H1 (cell line): ENCODE measurements at regions not wholly inside any gene's neighbourhood (a gene's known extent, or its start where the extent isn't known, plus 50 kb on each side); places are given as distances from the start of the nearest gene placed in this dataset.

Experiments used
- CTCF ChIA-PET: fragments of 300-600 bp; sonication (Branson Sonifier 250); formaldehyde crosslinking; loops from one replicate; lab custom pipeline; 2021; ENCODE audit not compliant: partially characterized antibody; lab: Charles Lee
- POLR2A ChIA-PET: fragments of 300-600 bp; sonication (Branson Sonifier 250); formaldehyde crosslinking; loops from one replicate; lab custom pipeline; 2021; ENCODE audit warnings: inconsistent platforms; ENCODE audit not compliant: partially characterized antibody; lab: Charles Lee
- DNase-seq, 2 experiments: peaks; one replicate each; pipeline versions ENCODE4 v3.0.0 to v3.0.0-alpha.2; 2010 to 2022; ENCODE audit warnings: low spot score in 2 of 2, low read depth in 1 of 2, mixed read lengths in 1 of 2
- FAIRE-seq: peaks from 2 replicates; lab custom pipeline; 2011; peaks lifted over from hg19 to GRCh38; lab: Jason Lieb, UNC
- H2AFZ ChIP-seq: 2 replicates; pipeline ENCODE4 v1.8.1; 2012; ENCODE audit warnings: low read length, inconsistent platforms
- H2AK5ac ChIP-seq: 2 replicates; pipeline ENCODE4 v1.6.1; 2013; ENCODE audit warnings: low read depth, low read length
- H2BK120ac ChIP-seq: replicated peaks from 2 replicates; pipeline ENCODE3; 2013; ENCODE audit warnings: low read depth, low read length, inconsistent platforms
- H2BK12ac ChIP-seq: 2 replicates; pipeline ENCODE4 v1.6.1; 2013; ENCODE audit warnings: low read depth, low read length
- H2BK15ac ChIP-seq: 2 replicates; pipeline ENCODE4 v1.6.1; 2013; ENCODE audit warnings: low read length
- H2BK20ac ChIP-seq: 2 replicates; pipeline ENCODE4 v1.6.1; 2013; ENCODE audit warnings: low read length
- H2BK5ac ChIP-seq: 2 replicates; pipeline ENCODE4 v1.6.1; 2013; ENCODE audit warnings: low read depth, low read length
- H3K14ac ChIP-seq: 2 replicates; pipeline ENCODE4 v1.6.1; 2013; ENCODE audit warnings: inconsistent platforms; ENCODE audit not compliant: insufficient read length
- H3K18ac ChIP-seq: 2 replicates; pipeline ENCODE4 v1.6.1; 2013; ENCODE audit warnings: low read length; ENCODE audit errors: extremely low read depth
- H3K23ac ChIP-seq: 2 replicates; pipeline ENCODE4 v1.6.1; 2013; ENCODE audit warnings: inconsistent platforms; ENCODE audit not compliant: insufficient read length
- H3K23me2 ChIP-seq: 2 replicates; pipeline ENCODE4 v1.6.1; 2013; ENCODE audit warnings: low read depth, low read length
- H3K27ac ChIP-seq: 2 replicates; pipeline ENCODE4 v1.6.1; 2011; ENCODE audit warnings: low read depth, low read length, inconsistent platforms
- H3K27me3 ChIP-seq, 4 experiments: replicated peaks in 1 of 4; 1 replicate in 1 of 4; 2 replicates in 3 of 4; pipeline versions ENCODE4 v1.6.1 to v1.8.1; 2011 to 2013; ENCODE audit warnings: low read length in 3 of 4, mild to moderate bottlenecking in 3 of 4, inconsistent platforms in 2 of 4, mixed read lengths in 2 of 4, moderate library complexity in 1 of 4; ENCODE audit not compliant: control insufficient read depth in 3 of 4, insufficient read depth in 3 of 4; ENCODE audit errors: extremely low read depth in 1 of 4
- H3K36me3 ChIP-seq, 4 experiments: 2 replicates each; pipeline versions ENCODE4 v1.6.1 to v1.8.1; 2011 to 2013; ENCODE audit warnings: mild to moderate bottlenecking in 4 of 4, low read length in 3 of 4, moderate library complexity in 2 of 4, control low read depth in 1 of 4, inconsistent platforms in 1 of 4; ENCODE audit not compliant: insufficient read depth in 4 of 4, control insufficient read depth in 2 of 4
- H3K4ac ChIP-seq: replicated peaks from 2 replicates; pipeline ENCODE3; 2013; ENCODE audit warnings: low read length, low read depth, mixed read lengths, inconsistent platforms; ENCODE audit not compliant: insufficient read length
- H3K4me1 ChIP-seq, 4 experiments: replicated peaks in 1 of 4; 1 replicate in 1 of 4; 2 replicates in 3 of 4; pipeline versions ENCODE4 v1.6.1 to v1.8.1; 2011 to 2013; ENCODE audit warnings: low read length in 3 of 4, inconsistent platforms in 2 of 4, mixed read lengths in 1 of 4; ENCODE audit not compliant: insufficient read depth in 4 of 4, control insufficient read depth in 3 of 4
- H3K4me2 ChIP-seq, 2 experiments: 2 replicates each; pipeline versions ENCODE4 v1.6.1 to v1.8.1; 2011 to 2013; ENCODE audit warnings: low read depth in 2 of 2, low read length in 2 of 2, control low read depth in 1 of 2, inconsistent platforms in 1 of 2, mild to moderate bottlenecking in 1 of 2; ENCODE audit not compliant: insufficient read depth in 1 of 2
- H3K4me3 ChIP-seq, 4 experiments: fragments of 200-600, 300-600 bp in 1 of 4; sonication (generic), shearing (Covaris generic), sonication (Bioruptor Twin) in 1 of 4; 2 replicates each; pipeline versions ENCODE4 v1.5.1 to v1.8.1; 2011 to 2016; ENCODE audit warnings: low read length in 4 of 4, low read depth in 3 of 4, control low read depth in 2 of 4, inconsistent platforms in 2 of 4, mild to moderate bottlenecking in 2 of 4, mixed read lengths in 1 of 4, moderate library complexity in 1 of 4; ENCODE audit not compliant: insufficient read depth in 2 of 4; ENCODE audit errors: extremely low read depth in 1 of 4
- H3K56ac ChIP-seq: replicated peaks from 2 replicates; pipeline ENCODE3; 2013; ENCODE audit warnings: low read depth, mild to moderate bottlenecking, mixed read lengths, low read length, inconsistent platforms; ENCODE audit not compliant: insufficient read length
- H3K79me1 ChIP-seq: 2 replicates; pipeline ENCODE4 v1.6.1; 2013; ENCODE audit warnings: low read depth, low read length, control low read depth
- H3K79me2 ChIP-seq, 2 experiments: 2 replicates each; pipeline versions ENCODE4 v1.6.1 to v1.8.1; 2012 to 2013; ENCODE audit warnings: low read length in 2 of 2, mild to moderate bottlenecking in 2 of 2, inconsistent platforms in 1 of 2; ENCODE audit not compliant: insufficient read depth in 2 of 2, control insufficient read depth in 1 of 2
- H3K9ac ChIP-seq, 4 experiments: replicated peaks in 1 of 4; 1 replicate in 1 of 4; 2 replicates in 3 of 4; pipeline versions ENCODE4 v1.6.1 to v1.8.1; 2011 to 2013; ENCODE audit warnings: low read depth in 3 of 4, low read length in 3 of 4, control low read depth in 2 of 4, mild to moderate bottlenecking in 2 of 4, moderate library complexity in 2 of 4, inconsistent platforms in 1 of 4; ENCODE audit errors: extremely low read depth in 1 of 4
- H3K9me3 ChIP-seq, 2 experiments: 2 replicates each; pipeline versions ENCODE4 v1.6.1 to v1.8.1; 2012 to 2013; ENCODE audit warnings: mild to moderate bottlenecking in 2 of 2, moderate library complexity in 2 of 2, control low read depth in 1 of 2, inconsistent platforms in 1 of 2, low read depth in 1 of 2, low read length in 1 of 2, mixed read lengths in 1 of 2; ENCODE audit not compliant: insufficient read depth in 2 of 2
- H4K20me1 ChIP-seq, 2 experiments: replicated peaks in 1 of 2; 2 replicates each; pipeline versions ENCODE3 to v1.8.1; 2011 to 2013; ENCODE audit warnings: inconsistent platforms in 2 of 2, low read length in 2 of 2, mild to moderate bottlenecking in 1 of 2; ENCODE audit not compliant: insufficient read depth in 2 of 2, control insufficient read depth in 1 of 2
- H4K5ac ChIP-seq: 2 replicates; pipeline ENCODE4 v1.6.1; 2013; ENCODE audit warnings: low read length, low read depth, mixed read lengths, inconsistent platforms; ENCODE audit not compliant: insufficient read length
- H4K8ac ChIP-seq: 2 replicates; pipeline ENCODE4 v1.8.0; 2013; ENCODE audit warnings: mild to moderate bottlenecking, moderate library complexity, low read length, inconsistent platforms; ENCODE audit not compliant: insufficient read depth; ENCODE audit errors: extremely low read depth
- H4K91ac ChIP-seq: replicated peaks from 2 replicates; pipeline ENCODE3; 2013; ENCODE audit warnings: low read length, mixed read lengths, inconsistent platforms; ENCODE audit not compliant: insufficient read length
- CEBPB ChIP-seq: IDR thresholded peaks from 2 replicates; pipeline ENCODE4 v1.6.1; 2012; ENCODE audit warnings: low read depth, low read length
- CHD1 ChIP-seq: IDR thresholded peaks from 2 replicates; pipeline ENCODE4 v1.6.1; 2012; ENCODE audit warnings: low read depth, low read length, improper control_type of control experiment
- GTF2F1 ChIP-seq: IDR thresholded peaks from 2 replicates; pipeline ENCODE4 v1.6.1; 2012; ENCODE audit warnings: low read depth, low read length, improper control_type of control experiment, borderline replicate concordance
- HDAC2 ChIP-seq, 2 experiments: fragments of 300-600 bp in 1 of 2; sonication (generic) in 1 of 2; IDR thresholded peaks; 2 replicates each; pipeline ENCODE4 v1.6.1; 2011 to 2012; ENCODE audit warnings: low read depth in 2 of 2, low read length in 2 of 2, mild to moderate bottlenecking in 2 of 2, moderate library complexity in 2 of 2, borderline replicate concordance in 1 of 2, inconsistent platforms in 1 of 2
- RBBP5 ChIP-seq: IDR thresholded peaks from 2 replicates; pipeline ENCODE4 v1.7.1; 2012; ENCODE audit warnings: low read depth, mild to moderate bottlenecking, inconsistent platforms, low read length, moderate library complexity, borderline replicate concordance
- SIX5 ChIP-seq: IDR thresholded peaks from 2 replicates; pipeline ENCODE4 v1.6.1; 2011; ENCODE audit warnings: mild to moderate bottlenecking, low read depth, low read length
- SP2 ChIP-seq: IDR thresholded peaks from 2 replicates; pipeline ENCODE4 v1.6.1; 2012; ENCODE audit warnings: mild to moderate bottlenecking, low read length, inconsistent platforms
- TBP ChIP-seq: IDR thresholded peaks from 2 replicates; pipeline ENCODE4 v1.6.1; 2011; ENCODE audit warnings: low read depth, low read length, improper control_type of control experiment
- TEAD4 ChIP-seq: IDR thresholded peaks from 2 replicates; pipeline ENCODE4 v1.6.1; 2012; ENCODE audit warnings: low read depth, low read length, inconsistent platforms, mixed read lengths
- WGBS, 2 experiments: shearing (Covaris generic) in 1 of 2; methylation state at CpG; one replicate each; pipeline versions ENCODE4 v1.1.6 to v1.1.7; 2013 to 2015; ENCODE audit warnings: low lambda C conversion rate in 2 of 2, mixed read lengths in 2 of 2, inconsistent platforms in 1 of 2, low coverage in 1 of 2, missing lambda C conversion rate in 1 of 2; ENCODE audit not compliant: insufficient replicate concordance in 2 of 2, insufficient coverage in 1 of 2, insufficient read length in 1 of 2; ENCODE audit errors: extremely low coverage in 1 of 2, missing lambda C conversion rate in 1 of 2; 5-methylcytosine and 5-hydroxymethylcytosine counted together
- TF ChIP-seq, protein P1 (sequence below): IDR thresholded peaks from 2 replicates; pipeline ENCODE4 v1.6.1; 2012; ENCODE audit warnings: low read length, inconsistent platforms
- TF ChIP-seq, protein P2 (sequence below), 3 experiments: IDR thresholded peaks; 1 replicate in 2 of 3; 2 replicates in 1 of 3; pipeline versions ENCODE4 v1.5.1 to v1.6.1; 2011; ENCODE audit warnings: low read length in 3 of 3, mild to moderate bottlenecking in 3 of 3, inconsistent platforms in 2 of 3, low read depth in 1 of 3, moderate library complexity in 1 of 3; ENCODE audit not compliant: insufficient read depth in 1 of 3; ENCODE audit errors: control extremely low read depth in 1 of 3

DNA sequence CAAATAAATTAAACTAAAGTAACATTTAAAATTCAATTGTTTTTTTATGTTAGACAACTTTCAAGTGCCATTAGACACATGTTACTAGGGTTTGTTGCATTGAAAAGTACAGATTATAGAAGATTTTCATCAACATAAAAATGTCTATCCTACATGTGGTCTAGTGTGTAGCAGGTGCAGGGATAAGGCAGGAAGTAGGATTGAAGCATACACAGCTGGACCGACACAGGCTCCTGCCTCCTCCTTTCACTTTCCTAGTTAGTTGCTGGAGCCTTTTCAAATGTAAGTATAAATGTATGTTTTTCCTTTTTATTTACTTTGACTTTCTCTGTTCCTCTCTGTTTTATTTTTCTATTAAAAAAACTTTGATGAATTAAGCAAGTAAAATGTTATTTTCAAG is 246.9 kb upstream of the LUZP2 start:
- no peak overlapping the region for H3K23ac ChIP-seq
- H2BK120ac ChIP-seq: no peak overlapping the region
- no peak for FAIRE-seq
- no peaks in the 10 kb centered on the region for H4K20me1 ChIP-seq
- no peak overlapping the region for H2AK5ac ChIP-seq
- H2AFZ ChIP-seq: no peak overlapping the region
- H4K91ac ChIP-seq: no peak overlapping the region
- H4K8ac ChIP-seq: no peak overlapping the region
- TF ChIP-seq SP2 (no peak), CHD1 (no peak), GTF2F1 (no peak), CEBPB (no peak), RBBP5 (no peak), HDAC2 (IDR thresholded peaks at IDR 0.05; ENCODE audit: borderline replicate concordance in 1 of 2, low read depth in 2 of 2, low read length in 2 of 2) (no peak), TEAD4 (no peak), TBP (no peak), SIX5 (no peak)
- TF ChIP-seq, protein P1, sequence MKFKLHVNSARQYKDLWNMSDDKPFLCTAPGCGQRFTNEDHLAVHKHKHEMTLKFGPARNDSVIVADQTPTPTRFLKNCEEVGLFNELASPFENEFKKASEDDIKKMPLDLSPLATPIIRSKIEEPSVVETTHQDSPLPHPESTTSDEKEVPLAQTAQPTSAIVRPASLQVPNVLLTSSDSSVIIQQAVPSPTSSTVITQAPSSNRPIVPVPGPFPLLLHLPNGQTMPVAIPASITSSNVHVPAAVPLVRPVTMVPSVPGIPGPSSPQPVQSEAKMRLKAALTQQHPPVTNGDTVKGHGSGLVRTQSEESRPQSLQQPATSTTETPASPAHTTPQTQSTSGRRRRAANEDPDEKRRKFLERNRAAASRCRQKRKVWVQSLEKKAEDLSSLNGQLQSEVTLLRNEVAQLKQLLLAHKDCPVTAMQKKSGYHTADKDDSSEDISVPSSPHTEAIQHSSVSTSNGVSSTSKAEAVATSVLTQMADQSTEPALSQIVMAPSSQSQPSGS: no peak
- TF ChIP-seq, protein P2, sequence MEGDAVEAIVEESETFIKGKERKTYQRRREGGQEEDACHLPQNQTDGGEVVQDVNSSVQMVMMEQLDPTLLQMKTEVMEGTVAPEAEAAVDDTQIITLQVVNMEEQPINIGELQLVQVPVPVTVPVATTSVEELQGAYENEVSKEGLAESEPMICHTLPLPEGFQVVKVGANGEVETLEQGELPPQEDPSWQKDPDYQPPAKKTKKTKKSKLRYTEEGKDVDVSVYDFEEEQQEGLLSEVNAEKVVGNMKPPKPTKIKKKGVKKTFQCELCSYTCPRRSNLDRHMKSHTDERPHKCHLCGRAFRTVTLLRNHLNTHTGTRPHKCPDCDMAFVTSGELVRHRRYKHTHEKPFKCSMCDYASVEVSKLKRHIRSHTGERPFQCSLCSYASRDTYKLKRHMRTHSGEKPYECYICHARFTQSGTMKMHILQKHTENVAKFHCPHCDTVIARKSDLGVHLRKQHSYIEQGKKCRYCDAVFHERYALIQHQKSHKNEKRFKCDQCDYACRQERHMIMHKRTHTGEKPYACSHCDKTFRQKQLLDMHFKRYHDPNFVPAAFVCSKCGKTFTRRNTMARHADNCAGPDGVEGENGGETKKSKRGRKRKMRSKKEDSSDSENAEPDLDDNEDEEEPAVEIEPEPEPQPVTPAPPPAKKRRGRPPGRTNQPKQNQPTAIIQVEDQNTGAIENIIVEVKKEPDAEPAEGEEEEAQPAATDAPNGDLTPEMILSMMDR (IDR thresholded peaks at IDR 0.05; ENCODE audit: control extremely low read depth in 1 of 3, insufficient read depth in 1 of 3, low read depth in 1 of 3, low read length in 3 of 3): no peak
- no peaks in the 10 kb centered on the region for H3K23me2 ChIP-seq
- H3K4me1 ChIP-seq: no peaks in the 10 kb centered on the region
- no peak overlapping the region for H2BK12ac ChIP-seq
- no peak overlapping the region for H3K4me3 ChIP-seq
- no peak overlapping the region for H3K4me2 ChIP-seq
- H3K36me3 ChIP-seq: no peaks in the 10 kb centered on the region
- no peak overlapping the region for H4K5ac ChIP-seq
- WGBS, 2 experiments: 88% methylated on average over 1 of the region's 1 CpG; no CpG with 5 or more reads in 1 of the 2 experiments
- CTCF ChIA-PET: interaction anchor here (0.6 kb wide), 1 partner anchor 1084 kb away, joined by 3 read pairs; no protein-coding TSS in a partner anchor
- H3K56ac ChIP-seq: no peak overlapping the region
- no peak overlapping the region for H2BK20ac ChIP-seq
- H3K27ac ChIP-seq: no peak overlapping the region
- no peak overlapping the region for H3K18ac ChIP-seq
- no peak overlapping the region for H3K4ac ChIP-seq
- no peak for DNase-seq
- no peak overlapping the region for H3K9ac ChIP-seq
- POLR2A ChIA-PET: no interaction called here
- no peaks in the 10 kb centered on the region for H3K79me2 ChIP-seq
- H2BK5ac ChIP-seq: no peak overlapping the region
- H3K9me3 ChIP-seq: no peaks in the 10 kb centered on the region
- H3K14ac ChIP-seq: no peak overlapping the region
- H2BK15ac ChIP-seq: no peak overlapping the region
- no peaks in the 10 kb centered on the region for H3K27me3 ChIP-seq
- H3K79me1 ChIP-seq: no peaks in the 10 kb centered on the region
